ENCODE measurements at regions not wholly inside any gene's neighbourhood (a gene's known extent, or its start where the extent isn't known, plus 50 kb on each side); places are given as distances from the start of the nearest gene placed in this dataset.

DNA sequence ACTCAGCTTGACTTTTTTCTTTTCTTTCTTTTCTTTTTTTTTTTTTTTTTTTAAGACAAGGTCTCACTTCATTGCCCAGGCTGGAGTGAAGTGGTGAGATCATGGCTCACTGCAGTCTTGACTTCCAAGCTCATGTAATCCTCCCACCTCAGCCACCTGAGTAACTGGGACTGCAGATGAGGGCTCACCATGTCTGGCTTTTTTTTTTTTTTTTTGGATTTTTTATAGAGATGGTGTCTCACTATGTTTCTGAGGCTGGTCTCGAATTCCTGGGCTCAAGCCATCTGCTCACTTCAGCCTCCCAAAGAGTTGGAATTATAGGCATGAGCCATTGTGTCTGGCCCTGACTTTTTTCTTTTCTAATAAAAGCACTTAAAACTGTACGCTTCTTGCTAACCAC lies 358.2 kb upstream of the IGFBP3 start:
- no peak overlapping the region for H3K27ac Mint-ChIP-seq
- TF ChIP-seq ZNF331 (CRISPR knock-in tag; IDR thresholded peaks at IDR 0.05; ENCODE audit: low read depth) (no peak), REST (IDR thresholded peaks at IDR 0.05; ENCODE audit: unreplicated experiment) (no peak), JUNB (IDR thresholded peaks at IDR 0.05; ENCODE audit: unreplicated experiment) (no peak), EZH2 (IDR thresholded peaks at IDR 0.05; ENCODE audit: low read depth, unreplicated experiment) (no peak), EZH2phosphoT487 (IDR thresholded peaks at IDR 0.05; ENCODE audit: unreplicated experiment) (no peak), POLR2AphosphoS5 (IDR thresholded peaks at IDR 0.05; ENCODE audit: low read depth) (no peak), CREB1 (CRISPR knock-in tag; IDR thresholded peaks at IDR 0.05; ENCODE audit: low read depth) (no peak), ZNF462 (CRISPR knock-in tag; IDR thresholded peaks at IDR 0.05) (no peak), ZNF114 (CRISPR knock-in tag; IDR thresholded peaks at IDR 0.05) (no peak), STAT1 (IDR thresholded peaks at IDR 0.05; ENCODE audit: unreplicated experiment) (no peak), NANOG (IDR thresholded peaks at IDR 0.05; ENCODE audit: borderline replicate concordance) (no peak)
- TF ChIP-seq, protein P1, sequence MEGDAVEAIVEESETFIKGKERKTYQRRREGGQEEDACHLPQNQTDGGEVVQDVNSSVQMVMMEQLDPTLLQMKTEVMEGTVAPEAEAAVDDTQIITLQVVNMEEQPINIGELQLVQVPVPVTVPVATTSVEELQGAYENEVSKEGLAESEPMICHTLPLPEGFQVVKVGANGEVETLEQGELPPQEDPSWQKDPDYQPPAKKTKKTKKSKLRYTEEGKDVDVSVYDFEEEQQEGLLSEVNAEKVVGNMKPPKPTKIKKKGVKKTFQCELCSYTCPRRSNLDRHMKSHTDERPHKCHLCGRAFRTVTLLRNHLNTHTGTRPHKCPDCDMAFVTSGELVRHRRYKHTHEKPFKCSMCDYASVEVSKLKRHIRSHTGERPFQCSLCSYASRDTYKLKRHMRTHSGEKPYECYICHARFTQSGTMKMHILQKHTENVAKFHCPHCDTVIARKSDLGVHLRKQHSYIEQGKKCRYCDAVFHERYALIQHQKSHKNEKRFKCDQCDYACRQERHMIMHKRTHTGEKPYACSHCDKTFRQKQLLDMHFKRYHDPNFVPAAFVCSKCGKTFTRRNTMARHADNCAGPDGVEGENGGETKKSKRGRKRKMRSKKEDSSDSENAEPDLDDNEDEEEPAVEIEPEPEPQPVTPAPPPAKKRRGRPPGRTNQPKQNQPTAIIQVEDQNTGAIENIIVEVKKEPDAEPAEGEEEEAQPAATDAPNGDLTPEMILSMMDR (conservative IDR thresholded peaks at IDR 0.05; ENCODE audit: low read depth in 2 of 2) = no peak
- TF ChIP-seq, protein P2, sequence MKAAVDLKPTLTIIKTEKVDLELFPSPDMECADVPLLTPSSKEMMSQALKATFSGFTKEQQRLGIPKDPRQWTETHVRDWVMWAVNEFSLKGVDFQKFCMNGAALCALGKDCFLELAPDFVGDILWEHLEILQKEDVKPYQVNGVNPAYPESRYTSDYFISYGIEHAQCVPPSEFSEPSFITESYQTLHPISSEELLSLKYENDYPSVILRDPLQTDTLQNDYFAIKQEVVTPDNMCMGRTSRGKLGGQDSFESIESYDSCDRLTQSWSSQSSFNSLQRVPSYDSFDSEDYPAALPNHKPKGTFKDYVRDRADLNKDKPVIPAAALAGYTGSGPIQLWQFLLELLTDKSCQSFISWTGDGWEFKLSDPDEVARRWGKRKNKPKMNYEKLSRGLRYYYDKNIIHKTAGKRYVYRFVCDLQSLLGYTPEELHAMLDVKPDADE (IDR thresholded peaks at IDR 0.05) = no peak
- no peaks in the 10 kb centered on the region for H3K36me3 Mint-ChIP-seq (ENCODE audit: low read depth)
- H3K4me1 ChIP-seq (ENCODE audit: insufficient read depth) = peaks cover 6% of the 10 kb centered on the region; the same call in 1 of the 2 replicates
- H3K9me2 ChIP-seq (ENCODE audit: insufficient read depth) = no peaks in the 10 kb centered on the region
- H3K4me3 Mint-ChIP-seq = no peak overlapping the region
- no peaks in the 10 kb centered on the region for H3K27me3 Mint-ChIP-seq (ENCODE audit: insufficient read depth, low read depth, poor library complexity)
- no peak for DNase-seq (ENCODE audit: low spot score)
- H3K9me3 Mint-ChIP-seq = no peaks in the 10 kb centered on the region; the same call in 2 of the 3 replicates
- H3K79me2 ChIP-seq (replicated peaks; ENCODE audit: insufficient read depth) = no peaks in the 10 kb centered on the region
- H3K4me2 ChIP-seq = no peak overlapping the region
- H4K20me1 ChIP-seq (replicated peaks; ENCODE audit: insufficient read depth) = no peaks in the 10 kb centered on the region
- no peak for ATAC-seq
- H3K4me1 Mint-ChIP-seq = peaks cover 31% of the 10 kb centered on the region
- no peaks in the 10 kb centered on the region for H3K27me3 ChIP-seq (ENCODE audit: insufficient read depth)
- no peaks in the 10 kb centered on the region for H3K36me3 ChIP-seq (ENCODE audit: insufficient read depth)
- no peak overlapping the region for H3K4me3 ChIP-seq
- H3K27ac ChIP-seq (ENCODE audit: low read depth) = no peak overlapping the region
- H3F3A ChIP-seq (replicated peaks; ENCODE audit: low read depth) = no peaks in the 10 kb centered on the region
- H2AFZ ChIP-seq = no peak overlapping the region
